GM18505 (cell line): ENCODE measurements at regions not wholly inside any gene's neighbourhood (a gene's known extent, or its start where the extent isn't known, plus 50 kb on each side); places are given as distances from the start of the nearest gene placed in this dataset.

Experiments
- ATAC-seq: cut with Tn5 transposase; IDR thresholded peaks from one replicate; pipeline ENCODE4 v1.9.1; 2021; ENCODE audit not compliant: unreplicated experiment
- POLR2A ChIP-seq: IDR thresholded peaks from 4 replicates; pipeline ENCODE4 v1.6.1; 2011; ENCODE audit warnings: borderline replicate concordance; ENCODE audit not compliant: insufficient read depth, insufficient read length; ENCODE audit errors: extremely low read depth

DNA sequence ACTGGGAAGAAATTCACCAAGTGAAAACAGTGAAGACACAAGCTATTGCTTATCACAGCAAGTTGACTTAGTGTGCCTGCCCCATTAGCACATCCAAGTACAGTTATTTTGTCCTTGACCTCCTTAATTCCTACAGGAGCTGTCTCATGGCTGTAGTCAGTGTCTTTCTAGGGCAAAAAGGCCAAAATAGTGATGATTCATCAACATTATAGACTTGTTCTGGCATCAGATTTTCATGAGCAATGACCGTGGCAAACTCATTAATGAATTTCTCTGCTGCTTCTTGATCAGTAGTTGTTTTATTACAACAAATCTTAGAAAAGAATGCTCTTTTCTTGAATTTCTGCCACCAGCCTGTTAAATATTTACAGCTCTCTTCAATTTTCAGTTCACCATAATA, 1169.3 kb upstream of the DDX18 start:
- no peak for ATAC-seq
- no peak for TF ChIP-seq POLR2A

DNA sequence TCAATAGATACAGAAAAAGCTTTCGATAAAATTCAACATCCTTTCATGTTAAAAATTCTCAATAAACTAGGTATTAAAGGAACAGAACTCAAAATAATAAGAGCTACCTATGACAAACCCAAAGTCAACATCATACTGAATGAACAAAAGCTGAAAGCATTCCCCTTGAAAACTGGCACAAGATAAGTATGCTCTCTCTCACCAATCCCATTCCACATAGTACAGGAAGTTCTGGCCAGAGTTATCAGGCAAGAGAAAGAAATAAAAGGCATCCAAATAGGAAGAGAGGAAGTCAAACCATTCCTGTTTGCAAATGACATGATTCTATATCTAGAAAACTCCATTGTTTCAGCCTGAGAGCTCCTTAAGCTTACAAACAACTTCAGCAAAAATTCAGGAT, 1145.8 kb upstream of the DDX18 start:
- no peak for ATAC-seq
- no peak for TF ChIP-seq POLR2A

DNA sequence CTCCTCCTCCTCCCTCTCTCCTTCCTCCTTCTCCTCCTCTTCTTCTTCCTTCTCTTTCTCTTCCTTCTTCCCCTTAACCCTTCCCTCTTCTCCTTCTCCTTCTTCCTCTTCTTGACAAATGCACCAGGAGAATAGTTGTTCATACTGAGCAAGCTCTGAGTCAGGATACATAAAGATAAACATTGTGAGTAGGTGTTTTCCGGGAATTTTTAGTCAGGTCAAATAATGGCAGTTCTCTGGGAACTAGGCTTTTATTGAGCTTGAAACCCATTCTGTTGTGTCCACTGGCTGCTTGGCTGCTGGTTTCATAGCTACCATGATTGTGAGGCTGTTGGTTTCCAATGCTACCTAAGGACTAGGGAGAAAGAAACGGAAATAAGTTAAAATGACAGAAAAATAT, 1144.7 kb upstream of the DDX18 start:
- TF ChIP-seq POLR2A: no peak

GRCh38 chr2:116674188-116674587, 1140.3 kb upstream of the DDX18 start:
- ATAC-seq: no peak
- TF ChIP-seq POLR2A: no peak

More for the DNA sequence above, 1144.7 kb upstream of the DDX18 start:
- no peak for ATAC-seq

DNA sequence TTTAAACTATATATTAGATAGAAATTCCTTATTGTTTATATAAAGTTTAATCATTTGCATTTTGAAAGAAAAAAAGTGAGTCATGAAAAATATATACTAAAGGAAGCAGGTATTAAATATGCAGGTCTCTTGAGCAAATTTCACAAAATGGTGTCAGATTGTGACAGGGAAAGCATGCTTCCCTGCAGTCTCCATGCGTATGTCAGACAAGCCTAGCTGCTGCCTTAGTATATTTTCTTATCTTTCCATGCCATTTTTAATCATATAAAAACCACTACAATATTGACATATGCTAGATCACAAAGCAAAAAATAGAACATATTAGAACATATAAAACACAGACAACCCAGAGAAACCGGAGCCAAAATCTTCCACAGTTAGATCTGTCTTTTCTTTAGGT, 1137.7 kb upstream of the DDX18 start:
- TF ChIP-seq POLR2A: no peak

DNA sequence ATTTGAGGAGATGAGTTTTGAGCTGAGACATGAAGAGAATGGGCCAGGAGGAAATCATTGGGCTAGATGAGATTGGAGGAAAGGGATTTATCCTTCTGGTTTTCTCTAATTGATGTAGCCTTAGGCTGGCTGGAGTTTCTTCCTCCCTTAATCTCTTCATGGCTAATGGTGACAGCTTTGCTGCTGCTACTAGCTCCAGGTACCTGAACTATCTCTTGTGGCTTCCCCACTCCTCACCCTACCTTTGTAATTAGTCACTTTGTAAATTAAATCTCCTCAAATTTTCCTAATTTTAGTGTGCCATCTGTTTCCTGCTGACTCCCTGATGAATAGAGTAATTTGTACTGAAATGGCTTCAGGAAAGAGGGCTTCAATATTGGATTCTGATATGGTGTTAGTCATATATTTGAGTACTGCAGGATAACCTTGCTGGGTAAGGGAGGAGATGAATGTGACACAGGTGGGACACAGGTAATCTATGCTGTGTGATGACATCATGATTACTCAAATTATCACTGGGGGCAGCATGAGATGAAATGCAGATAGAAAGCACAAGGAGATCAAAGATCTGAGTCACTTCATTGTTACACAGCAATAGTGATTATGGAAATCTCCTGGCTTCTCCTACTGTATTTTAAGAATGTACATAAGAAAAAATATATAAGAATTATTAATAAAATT, 1134.1 kb upstream of the DDX18 start:
- TF ChIP-seq POLR2A: no peak
- no peak for ATAC-seq

More for the DNA sequence above, 1137.7 kb upstream of the DDX18 start:
- no peak for ATAC-seq

GRCh38 chr2:116687371-116687770, 1127.1 kb upstream of the DDX18 start:
- no peak for TF ChIP-seq POLR2A
- ATAC-seq: no peak

DNA sequence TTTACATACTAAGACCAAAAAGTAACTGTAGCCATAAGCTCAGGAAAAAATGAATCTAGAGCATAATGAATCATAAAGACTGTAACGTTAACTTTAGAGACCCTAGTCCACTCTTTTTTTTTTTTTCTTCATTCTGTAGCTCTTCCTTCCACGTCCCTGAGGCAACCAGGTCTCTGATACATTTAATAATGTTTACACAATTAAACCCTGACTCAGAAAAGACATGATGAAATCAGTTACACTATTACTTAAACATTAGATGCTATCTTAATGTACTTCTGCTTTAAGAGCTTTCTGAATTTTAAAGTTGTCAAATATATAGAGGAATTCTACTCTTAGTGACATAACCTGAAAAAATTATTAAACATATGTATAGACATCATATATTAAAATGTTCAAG, 1121.5 kb upstream of the DDX18 start:
- no peak for ATAC-seq
- TF ChIP-seq POLR2A: no peak

DNA sequence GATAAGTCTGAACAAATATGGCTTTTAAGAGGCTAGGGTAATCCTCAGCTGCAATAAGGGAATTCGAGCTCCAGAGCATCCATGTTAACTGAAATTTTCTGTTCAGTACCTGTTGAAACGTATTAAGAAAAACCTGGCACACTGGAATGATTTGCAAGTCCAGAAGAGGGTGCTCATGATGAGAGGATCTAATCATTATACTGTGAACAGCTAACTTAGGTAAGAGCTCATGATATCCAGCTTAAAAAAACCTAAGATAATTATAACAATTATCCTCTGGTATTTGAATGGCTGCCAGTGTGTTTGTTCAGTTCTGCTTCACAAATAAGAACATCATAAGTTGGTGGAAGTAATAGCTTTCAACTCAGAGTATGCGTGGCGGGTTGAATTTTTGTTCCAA, 1118.3 kb upstream of the DDX18 start:
- ATAC-seq: no peak
- TF ChIP-seq POLR2A: no peak

DNA sequence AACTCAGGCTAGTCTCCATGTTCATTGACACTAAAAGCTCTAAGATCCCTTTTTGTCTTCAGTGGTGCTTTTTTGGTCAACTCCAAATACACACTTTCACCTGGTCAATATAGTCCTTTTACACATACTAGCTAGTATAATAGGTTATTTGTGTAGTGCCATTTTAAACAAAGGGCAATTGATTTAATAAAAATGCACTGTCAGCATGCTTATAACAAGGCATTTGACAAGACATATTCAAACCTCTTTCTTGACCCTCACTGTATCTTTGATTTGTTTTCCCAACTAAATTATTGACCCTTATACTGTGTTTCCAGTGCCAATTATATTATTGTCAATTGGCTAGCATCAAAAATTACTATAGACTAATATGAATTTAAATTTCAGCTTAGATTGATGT, 1117.6 kb upstream of the DDX18 start:
- ATAC-seq: no peak
- no peak for TF ChIP-seq POLR2A

DNA sequence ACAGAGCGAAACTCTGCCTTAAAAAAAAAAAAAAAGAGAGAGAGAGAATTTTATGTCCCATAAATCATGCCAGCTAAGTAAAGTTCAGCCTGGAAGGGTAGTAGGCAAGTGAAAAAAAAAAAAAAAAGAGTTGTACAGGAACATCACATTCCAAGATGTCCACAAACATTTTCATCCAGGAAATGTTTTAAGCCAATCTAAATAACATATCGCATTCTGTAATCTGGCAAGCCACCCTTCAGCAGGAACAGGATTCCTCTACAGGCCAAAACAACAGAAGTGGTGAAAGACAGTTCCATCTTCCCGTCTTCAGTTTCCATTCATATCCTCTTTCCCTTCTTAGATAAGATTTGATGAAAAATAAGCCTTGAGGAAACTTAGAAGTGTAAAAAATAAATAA, 1108.1 kb upstream of the DDX18 start:
- no peak for ATAC-seq
- TF ChIP-seq POLR2A: no peak

GRCh38 chr2:116716038-116716437, 1098.5 kb upstream of the DDX18 start:
- TF ChIP-seq POLR2A: no peak
- no peak for ATAC-seq

DNA sequence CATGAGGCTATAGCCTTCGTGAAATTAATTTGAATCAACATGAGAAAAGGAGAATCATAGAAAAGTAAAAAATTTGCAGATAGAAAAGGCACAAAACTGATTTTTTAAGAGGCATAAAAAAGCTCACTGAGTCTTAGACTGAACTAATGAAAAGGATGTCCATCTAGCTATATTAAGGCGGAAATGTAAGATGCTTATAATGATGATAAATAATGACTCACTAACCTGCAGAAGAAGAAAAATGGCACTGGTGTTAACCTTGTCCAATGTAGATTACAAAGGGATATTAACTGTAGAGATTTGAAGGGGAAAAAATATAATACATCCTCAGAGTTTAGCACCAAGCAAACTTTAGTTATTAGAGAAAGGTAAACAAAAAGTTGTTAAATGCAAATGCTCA, 1098.0 kb upstream of the DDX18 start:
- no peak for TF ChIP-seq POLR2A
- ATAC-seq: no peak

DNA sequence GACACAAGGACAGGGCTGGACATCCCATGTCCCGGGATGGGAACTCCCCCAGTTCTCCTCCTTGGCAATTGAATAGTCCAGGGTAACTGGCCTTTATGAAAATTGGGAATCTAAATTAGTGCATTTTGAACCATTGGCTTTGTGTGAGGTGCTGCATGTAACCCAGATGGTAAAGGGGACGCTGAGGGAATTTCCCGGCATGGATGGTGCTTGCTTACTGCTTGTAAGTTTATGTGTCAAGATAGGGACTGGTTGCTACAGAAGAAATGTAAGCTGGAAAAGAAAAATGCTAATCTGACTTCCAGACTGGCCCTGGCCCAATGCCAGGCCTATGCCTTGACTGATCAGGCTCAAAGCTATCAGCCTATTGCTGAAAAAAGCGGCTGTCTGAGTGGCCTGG, 1096.7 kb upstream of the DDX18 start:
- no peak for ATAC-seq
- no peak for TF ChIP-seq POLR2A

DNA sequence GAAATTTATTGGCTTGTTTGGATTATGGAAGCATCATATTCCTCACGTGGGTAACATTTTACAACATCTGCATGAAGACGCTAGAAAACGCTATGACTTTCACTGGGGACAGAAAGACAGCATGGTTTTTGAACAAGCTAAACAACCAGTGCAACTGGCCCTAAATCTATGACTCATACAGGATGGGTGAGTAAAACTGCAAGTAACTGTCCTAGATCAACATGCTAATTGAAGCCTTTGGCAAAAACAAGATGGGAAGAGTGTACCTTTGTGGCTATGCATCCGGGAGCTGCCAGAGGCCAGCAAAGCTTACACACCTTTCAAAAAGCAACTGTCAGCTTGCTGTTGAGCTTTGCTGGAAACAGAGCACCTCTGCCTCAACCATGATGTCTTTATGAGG, 1096.0 kb upstream of the DDX18 start:
- TF ChIP-seq POLR2A: no peak
- no peak for ATAC-seq
